ENCODE measurements at regions not wholly inside any gene's neighbourhood (a gene's known extent, or its start where the extent isn't known, plus 50 kb on each side); places are given as distances from the start of the nearest gene placed in this dataset.
"Not testable (repeated sequence)": the region's sequence is repeated elsewhere in the genome, so short reads cannot be mapped to it uniquely, and the experiment has no call there.

DNA sequence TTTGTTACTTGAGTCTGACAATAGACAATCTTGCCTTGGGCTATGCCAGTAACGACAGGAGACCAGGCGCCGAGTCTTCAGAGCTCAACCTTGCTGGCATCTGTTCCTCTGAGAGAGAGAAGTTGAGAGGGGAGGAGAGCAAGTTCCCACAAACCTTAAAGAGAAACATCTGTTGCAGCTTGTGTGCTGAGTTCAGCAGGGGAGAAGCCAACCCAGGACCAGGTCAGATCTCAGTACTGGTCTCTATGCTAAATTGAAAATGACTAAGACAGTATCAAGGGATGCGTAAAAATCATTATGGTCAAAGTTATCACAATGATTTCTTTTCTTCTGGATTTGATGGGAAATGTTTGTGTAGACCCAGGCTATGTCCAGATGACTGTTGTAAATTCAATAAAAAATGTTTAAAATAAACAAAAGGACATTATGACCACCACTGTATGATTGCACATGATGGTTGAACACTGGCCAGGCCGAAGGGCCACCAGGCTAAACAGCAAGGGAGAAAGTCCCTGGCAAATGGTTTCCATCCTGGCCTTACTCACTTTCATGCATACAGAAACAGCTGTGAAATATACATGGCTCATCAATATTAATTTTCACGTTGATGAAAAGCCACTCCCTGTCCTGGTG is 100.3 kb upstream of the PMAIP1 start:
- DNase-seq = no peak

DNA sequence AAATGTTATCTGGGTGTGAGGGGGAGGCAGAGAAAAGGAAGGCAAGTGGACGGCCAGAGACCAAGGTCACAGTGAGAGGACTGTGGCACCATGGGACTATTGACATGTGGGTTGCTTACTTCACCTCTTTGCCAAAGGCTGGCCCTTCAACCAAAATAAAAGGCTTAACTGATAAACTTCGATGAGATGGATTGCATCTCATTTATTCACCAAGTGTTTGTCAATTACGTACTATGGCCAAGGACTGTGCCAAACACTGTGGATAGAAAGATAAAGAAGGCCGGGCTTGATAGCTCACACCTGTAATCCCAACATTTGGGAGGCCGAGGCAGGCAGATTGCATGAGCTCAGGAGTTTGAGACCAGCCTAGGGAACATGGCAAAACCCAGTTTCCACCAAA is 98.7 kb upstream of the CCBE1 start:
- no peak for DNase-seq

DNA sequence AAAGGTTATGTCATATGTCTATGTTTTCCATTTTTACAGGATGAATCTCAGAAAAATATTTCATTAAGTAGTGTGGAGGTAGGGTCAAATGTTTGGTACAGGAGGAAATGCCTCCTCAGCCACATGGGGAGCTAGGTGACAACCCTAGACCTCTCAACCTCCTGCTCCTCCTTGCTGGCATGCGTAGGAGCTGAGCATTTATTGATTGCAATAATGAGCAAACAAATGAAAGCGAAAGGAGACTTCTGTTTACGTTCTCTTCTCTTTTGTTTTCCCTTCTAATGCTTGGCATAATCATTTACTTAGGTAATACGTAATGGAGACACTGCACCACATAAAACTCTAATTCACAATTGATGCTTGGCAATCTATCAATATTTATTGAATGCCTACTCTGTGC is 95.1 kb upstream of the CCBE1 start:
- DNase-seq = no peak

DNA sequence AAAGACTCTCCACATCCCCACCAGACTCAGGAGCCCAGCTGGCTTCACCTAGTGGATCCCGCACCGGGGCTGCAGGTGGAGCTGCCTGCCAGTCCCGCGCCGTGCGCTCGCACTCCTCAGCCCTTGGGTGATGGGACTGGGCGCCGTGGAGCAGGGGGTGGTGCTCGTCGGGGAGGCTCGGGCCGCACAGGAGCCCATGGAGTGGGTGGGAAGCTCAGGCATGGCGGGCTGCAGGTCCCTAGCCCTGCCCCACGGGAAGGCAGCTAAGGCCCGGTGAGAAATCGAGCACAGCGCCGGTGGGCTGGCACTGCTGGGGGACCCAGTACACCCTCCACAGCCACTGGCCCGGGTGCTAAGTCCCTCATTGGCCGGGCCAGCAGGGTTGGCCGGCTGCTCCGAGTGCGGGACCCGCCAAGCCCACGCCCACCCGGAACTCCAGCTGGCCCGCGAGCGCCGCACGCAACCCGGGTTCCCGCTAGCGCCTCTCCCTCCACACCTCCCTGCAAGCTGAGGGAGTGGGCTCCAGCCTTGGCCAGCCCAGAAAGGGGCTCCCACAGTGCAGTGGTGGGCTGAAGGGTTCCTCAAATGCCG is 93.2 kb upstream of the CCBE1 start:
- not testable (repeated sequence) for DNase-seq

DNA sequence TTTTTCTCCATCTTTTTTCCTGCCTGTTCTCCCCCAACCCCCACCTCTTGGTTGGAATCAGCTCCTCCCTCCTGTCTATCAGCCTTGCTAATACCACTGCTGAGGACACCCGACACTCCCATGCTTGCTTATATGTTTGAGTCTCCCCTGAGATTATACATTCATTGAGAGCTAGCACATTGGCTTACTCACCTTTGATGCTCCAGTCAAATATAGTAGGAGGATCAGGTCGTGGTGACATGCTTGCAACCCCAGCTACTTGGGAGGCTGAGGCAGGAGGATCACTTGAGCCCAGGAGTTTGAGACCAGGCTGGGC is 91.5 kb upstream of the CCBE1 start:
- no peak for DNase-seq

DNA sequence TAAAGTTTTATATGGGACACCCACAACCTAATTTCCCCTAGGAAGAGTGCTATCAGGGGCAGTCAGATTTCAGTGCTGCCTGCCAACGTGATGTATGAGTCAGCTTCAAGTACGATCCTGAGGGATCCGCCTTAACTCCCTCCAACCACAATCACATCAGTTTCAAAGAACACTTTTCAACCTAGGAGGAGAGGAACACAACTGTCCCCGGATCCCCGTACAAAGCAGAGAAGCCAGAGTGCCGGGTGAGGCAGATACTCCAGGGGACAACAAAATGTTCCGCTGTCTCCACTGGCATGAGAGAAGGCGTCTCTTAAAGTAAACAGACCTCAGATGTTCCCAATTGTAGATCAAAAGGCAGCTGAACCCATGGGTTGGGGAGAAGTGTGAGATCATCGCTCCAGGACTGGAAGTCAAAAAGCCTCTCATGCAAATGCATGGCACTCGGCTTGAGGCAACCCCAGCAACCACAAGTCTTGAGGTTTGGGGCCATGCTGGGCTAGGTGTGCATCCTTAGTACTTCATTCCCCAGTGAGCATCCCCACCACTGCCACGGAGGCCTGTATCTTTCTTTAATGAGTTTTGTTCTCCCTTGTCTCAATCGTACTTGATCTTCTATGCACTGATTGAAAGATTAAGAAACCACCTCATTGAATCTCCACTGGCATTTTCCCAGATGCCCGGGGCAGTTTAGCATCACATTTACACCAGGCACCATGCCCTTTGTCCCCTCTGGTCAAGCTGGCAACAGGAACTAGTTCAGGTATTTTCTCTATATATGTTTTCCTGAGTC is 91.0 kb upstream of the CCBE1 start:
- DNase-seq = no peak

DNA sequence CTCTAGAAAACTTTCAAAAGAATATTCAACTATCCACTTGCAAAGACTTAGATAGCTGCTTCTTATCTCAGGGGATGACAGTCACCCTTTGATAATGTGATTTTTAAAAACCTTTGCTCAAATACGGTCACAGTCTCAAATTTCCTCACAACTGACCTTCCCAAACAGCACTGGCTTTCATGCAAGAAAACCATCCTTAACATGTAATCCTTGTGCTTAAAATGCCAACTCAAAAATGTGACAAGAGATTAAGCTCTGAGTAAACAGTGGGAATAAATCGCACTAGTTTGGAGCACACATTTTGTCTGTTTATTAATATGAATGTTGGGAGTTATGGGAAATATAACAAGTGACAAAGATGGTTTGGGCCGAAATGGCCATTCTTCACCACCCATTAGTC is 87.5 kb upstream of the CCBE1 start:
- no peak for DNase-seq

DNA sequence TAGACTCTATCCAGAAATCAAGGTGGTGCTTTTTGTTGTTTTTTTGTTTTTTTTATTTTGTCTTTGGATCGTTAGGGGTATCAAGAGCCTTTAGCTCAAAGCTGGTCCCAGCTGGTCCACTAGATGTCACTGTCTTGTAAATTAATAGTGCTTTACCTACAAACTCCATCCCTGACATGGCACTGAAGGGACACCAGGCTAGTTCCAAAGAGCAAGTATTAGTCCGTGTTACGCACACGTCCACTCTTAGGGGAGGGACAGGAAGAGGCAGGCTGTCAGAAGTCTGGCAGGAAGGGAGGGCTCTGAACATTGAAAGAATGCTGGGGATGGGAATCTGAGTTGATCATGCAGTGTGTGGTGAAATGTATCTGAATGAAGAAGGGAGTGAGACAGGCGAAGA is 85.9 kb upstream of the CCBE1 start:
- DNase-seq = peak; percentile 18

DNA sequence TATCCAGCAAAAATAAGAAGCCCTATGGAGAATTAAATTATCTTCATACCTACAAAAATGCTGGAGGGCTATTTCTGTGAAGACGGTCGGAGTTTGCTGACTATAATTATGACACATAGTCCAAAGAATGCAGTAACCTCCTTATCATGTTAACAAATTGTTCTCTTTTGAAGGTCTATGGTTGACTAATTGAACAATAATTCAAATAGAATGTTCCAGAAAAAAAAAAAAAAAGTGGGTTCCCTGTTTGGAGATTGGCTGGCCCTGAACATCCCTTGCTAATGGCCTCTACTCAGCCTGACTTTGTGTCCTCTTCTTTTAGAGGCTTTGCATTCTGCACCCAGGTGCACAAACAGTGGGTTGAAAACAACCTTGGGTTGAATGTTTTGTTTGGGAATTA is 82.8 kb upstream of the CCBE1 start:
- no peak for DNase-seq

DNA sequence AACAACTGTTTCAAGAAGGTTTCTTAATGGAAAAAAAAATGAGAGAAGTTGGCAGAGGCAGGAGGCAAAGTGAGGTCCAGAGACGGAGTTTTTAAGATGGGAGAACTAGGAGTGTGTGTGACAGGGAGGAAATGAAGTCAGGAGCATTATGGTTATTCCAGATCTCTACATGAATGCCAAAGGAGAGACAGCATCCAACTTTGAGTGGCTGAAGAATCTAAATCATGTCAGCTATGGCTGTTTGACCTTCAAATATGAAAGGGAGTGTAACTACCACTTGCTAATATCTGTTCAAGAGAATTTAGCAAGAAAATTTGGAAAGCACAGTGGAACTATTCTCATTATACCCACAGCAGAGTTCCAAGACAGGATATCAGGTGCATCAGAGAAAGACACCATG is 81.2 kb upstream of the CCBE1 start:
- no peak for DNase-seq

DNA sequence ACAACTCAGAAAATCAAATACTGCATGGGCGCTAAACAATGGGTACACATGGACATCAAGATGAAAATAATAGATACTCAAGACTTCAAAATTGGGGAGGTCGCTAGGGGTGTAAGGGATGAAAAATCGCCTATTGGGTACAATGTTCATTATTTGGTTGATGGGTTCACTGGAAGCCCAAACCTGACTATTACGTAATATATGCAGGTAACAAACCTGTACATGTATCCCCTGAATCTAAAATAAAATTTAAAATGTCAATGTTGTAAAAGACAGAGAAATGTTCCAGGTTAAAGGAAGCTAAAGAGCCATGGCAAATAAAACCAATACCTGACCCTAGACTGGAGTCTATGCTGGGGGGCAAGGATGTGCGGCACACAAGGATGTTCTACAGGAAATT is 80.4 kb upstream of the CCBE1 start:
- no peak for DNase-seq

DNA sequence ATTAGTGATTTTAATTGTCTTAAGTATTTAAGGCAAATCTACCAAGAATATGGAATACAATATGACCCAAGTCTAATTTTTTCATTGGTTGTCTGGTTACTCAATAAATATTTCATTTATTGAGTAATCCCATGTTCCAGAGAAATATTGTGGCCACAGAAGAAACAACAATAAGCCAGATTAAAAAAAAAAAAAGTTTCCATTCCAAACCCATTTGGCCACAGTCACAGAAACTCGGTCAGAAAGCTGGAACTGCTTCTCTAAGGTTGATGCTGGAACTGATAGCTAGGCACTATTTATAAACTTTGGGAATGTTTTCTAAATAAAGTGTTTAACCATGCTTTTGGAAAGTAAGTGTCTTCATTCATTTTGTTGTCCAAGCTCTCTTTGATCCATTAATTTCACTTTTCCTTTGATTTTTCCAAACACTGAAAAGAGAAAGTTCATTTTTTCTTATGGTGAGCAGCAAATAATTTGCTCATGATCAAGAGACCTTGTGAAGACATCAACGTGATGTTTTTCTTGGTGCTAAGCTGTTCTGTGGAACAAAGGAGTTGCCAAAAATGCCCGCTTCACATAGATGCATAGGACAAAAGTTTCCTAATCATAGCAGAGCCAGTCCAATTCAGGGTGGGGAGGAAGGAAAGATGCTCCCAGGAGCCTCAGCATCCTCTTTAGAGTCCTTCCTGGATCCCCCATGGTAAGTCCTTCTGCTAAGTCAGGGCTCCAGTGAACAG is 72.1 kb upstream of the CCBE1 start:
- DNase-seq = no peak

DNA sequence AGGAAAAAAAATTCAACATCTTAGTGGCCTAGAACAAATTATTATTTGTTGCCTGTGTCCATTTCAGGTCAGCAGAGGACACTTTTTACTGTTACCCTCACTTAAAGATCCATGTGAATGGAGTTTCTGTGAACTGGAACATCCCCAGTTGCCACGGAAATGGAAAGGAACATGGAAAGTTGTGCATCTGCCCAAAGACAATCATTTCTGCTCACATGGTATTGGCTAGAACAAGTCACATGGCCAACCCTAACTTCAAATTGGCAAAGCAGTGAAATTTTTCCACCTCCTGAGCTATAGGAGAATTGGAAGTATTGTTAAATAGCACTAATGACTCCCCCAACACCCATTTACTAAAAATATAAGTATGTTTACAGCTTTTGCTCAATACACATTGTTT is 71.2 kb upstream of the CCBE1 start:
- no peak for DNase-seq

DNA sequence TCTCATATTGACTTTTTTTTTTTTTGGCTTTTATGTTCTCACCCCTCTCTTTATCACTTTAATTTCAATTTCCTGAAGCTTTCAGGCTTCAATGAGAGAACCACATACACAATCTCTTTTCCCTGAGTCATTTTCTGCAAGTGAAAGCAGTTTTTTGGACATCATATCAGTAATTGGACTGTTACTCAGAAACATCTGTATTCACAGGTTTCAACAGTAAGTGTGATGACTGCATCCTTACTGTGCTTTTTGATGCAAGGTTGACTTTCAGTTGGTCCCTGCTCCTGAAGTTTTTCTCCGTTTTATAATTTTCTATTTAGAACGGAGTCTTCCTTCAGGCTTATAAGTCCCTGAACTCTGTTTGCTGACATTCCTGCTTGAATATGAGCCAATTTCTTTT is 70.5 kb upstream of the CCBE1 start:
- DNase-seq = no peak

DNA sequence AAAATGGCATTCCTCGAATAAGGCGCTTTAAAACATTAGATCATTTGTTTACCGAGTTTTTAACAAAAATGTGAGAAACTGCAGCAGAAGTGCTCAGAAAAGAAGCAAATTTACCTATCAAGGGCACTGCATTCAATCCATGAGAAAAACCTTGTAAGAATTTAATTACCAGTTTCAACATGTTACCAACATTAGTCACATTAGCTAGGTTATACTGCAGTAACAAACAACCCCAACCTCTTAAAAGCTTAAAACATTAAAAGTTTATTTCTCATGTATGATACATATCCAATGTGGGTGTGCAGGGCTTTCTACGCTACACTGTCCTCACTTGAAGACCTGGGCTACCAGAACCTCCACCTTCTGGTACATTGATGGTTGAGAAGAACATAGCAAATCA is 68.1 kb upstream of the CCBE1 start:
- DNase-seq = no peak

DNA sequence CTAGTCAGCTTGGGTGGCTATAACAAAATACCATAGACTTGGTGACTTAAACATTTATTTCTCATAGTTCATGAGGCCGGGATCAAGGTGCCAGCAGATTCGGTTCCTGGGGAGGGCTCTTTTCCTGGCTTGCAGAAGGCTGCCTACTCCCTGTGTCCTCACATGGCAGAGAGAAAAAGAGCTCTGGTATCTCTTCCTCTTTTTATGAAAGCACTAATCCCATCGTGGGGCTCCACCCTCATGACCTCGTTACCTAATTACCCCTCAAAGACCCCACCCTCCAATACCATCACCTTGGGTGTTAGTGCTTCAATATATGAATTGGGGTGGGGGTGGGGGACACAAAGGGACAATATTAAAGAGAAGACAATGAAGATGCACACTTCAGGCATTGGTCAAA is 67.1 kb upstream of the CCBE1 start:
- no peak for DNase-seq

DNA sequence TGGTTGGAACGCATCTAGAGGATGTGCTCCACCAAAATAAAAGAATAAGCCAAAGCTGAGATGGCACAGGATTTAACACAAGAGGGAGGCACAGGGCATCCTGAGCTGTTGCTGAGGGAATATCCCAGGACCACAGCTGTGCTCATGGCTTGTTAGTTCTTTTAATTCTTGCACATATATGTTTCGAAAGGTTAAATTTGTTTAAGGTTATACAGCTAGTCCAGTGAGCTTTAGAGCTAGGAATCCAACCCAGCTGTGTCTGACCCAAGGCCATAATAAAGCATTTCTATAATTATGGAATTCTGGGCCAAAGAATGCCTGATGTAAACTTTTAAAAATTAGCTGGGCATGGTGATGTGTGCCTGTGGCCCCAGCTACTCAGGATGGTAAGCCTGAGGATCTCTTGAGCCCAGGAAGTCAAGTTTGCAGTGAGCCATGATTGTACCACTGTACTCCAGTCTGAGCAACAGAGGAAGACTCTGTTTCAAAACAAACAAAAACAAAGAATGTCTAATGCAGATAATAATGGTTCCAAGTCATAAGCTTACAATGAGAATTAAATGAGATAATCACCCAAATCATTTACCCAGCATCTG is 66.4 kb upstream of the CCBE1 start:
- no peak for DNase-seq

DNA sequence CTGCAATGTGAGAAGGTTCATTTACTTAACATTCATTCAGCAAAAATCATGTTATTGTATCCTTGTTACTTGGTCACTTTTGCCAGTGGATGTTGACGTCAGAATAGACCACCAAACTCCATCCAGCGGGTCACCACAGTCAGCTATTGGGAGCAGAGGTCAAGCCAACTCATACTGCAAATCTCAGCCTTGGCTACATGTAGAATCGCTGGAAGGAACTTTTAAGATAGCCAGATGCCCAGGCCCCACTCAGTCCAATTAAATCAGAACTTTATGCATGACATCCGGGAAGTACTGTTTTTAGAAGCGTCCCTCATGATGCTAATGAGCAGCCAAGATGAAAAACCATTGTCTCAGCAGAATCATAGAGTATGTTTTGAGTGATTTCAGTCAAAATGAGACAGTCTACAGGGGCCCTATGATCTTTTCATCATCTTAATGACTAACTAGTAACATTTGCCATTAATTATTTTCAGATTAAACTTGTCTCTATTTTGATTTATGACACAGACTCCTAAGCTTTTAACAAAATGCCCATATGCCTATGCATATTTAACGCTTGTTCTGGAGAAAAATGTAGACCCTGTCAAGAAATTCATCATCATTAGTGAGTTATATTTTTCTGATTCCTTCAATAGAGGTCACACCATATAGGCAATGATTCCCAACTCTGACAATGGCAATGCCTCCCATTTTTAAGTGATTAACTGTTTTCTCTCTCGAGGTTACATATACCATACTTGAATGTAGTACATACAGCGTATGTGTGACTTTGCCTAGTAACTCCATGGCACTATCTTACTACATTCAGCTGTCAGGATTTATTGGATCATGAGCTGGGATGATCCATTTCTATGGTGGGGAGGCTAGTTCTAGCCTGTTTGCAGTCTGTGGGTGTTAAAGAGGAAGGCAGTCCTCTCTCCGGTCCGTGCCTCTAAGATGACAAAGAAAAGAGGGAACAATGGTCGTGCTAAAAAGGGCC is 63.7 kb upstream of the CCBE1 start:
- no peak for DNase-seq

DNA sequence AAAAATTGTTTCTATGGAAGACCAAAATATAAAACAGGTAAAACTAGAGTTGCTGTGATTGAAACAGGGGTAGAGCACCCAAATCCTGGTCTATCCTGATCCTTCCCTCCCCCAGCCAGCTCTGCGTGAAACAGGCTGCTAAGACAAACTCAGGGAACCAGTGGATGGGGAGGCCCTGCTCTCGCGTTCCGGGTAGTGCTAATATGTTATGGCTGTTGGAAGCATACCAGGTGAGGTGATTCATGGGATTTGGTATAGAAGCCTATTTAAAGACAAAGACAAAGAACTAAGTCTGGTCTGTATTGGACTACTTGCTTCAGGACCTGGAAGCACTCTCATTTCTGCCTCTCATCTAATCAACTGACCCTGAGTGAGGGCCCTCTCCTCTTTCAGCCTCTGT is 63.0 kb upstream of the CCBE1 start:
- DNase-seq = no peak

DNA sequence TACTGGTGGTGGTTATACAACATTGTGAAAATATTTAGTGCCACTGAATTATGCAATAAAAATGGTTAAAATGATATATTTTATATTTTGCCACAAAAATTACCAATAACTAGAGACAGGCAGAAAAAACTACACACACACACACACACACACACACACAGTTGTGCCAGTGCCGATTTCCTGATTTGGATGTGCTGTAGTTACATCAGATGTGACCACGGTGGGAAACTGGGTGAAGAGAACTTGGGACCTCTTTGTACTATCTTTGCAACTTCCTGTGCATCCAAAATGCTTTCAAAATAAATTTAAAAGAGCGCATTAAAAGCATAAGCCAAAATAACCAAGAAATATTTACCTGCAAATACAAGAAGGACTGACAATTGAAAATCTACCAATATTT is 61.6 kb upstream of the CCBE1 start:
- DNase-seq = no peak

DNA sequence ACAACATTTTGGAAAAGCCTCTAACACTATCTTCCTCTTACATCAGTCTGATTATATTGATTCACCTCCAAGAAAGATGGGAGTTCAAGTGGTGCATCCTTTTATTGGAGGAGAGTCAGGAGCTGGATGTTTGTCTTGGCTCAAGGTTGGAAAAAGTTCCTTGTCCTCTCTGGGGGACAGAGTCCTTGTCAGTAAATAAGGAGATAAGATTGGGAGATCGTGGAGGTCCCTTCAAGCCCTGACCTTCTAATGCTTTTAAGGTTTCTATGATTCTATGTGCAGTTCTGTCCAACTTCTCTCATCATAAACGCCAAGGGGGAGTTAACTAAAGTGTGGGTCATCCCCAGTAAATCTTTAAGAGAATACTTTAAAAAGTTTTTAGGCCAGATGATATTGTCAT is 60.9 kb upstream of the CCBE1 start:
- DNase-seq = no peak

DNA sequence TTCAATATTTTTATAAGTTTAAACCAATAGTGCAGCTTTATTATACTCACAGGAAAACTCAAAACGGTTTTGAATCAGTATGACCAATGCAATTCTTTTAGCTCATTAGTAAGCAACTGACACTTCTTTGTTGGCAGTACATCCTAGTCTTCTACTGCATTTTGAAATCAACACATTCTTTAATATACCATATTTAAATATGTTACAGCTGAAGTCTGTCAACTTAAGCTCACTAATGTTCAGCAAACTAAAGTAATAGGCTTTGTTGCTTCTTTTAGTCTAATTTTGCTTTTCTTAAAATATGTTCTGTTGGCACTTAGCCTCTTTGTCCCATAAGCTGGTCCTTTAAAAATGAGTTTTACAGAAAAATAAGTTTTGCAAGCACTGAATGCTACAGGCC is 55.4 kb upstream of the CCBE1 start:
- no peak for DNase-seq
